ENCODE measurements at regions not wholly inside any gene's neighbourhood (a gene's known extent, or its start where the extent isn't known, plus 50 kb on each side); places are given as distances from the start of the nearest gene placed in this dataset.

- no peak for ATAC-seq
- ChIA-PET CTCF (no interaction called here), POLR2A (no interaction called here)
- no peak for DNase-seq (ENCODE audit: low read depth in 1 of 2, low spot score in 1 of 2)
- Histone ChIP-seq H3K4me1 (no peaks in the 10 kb centered on the region), H3K9me3 (no peaks in the 10 kb centered on the region), H3K4me3 (no peak overlapping the region), H3K27ac (no peak overlapping the region), H3K4me2 (no peak overlapping the region)
- WGBS (ENCODE audit: missing lambda C conversion rate), result 21% methylated on average over 2 of the region's 2 CpGs
- FAIRE-seq, result no peak
- no peak for TF ChIP-seq ZC3H11A (IDR thresholded peaks at IDR 0.05)
- no peak for TF ChIP-seq HOXA7 (CRISPR knock-in tag; IDR thresholded peaks at IDR 0.05)
- no peak for TF ChIP-seq MAZ (IDR thresholded peaks at IDR 0.05; ENCODE audit: borderline replicate concordance, low read depth, low read length)
- no peak for TF ChIP-seq TFCP2L1 (CRISPR knock-in tag; IDR thresholded peaks at IDR 0.05)
- TF ChIP-seq FOSB (CRISPR knock-in tag; IDR thresholded peaks at IDR 0.05), result no peak
Observed at GRCh38 chr2:156098506-156098905, 234.0 kb downstream of the NR4A2 start.

GRCh38 chr2:156088587-156088986 lies 243.9 kb downstream of the NR4A2 start:
- TF ChIP-seq CBX2 (IDR thresholded peaks at IDR 0.05; ENCODE audit: borderline replicate concordance, low read depth) (no peak), HOXB13 (CRISPR knock-in tag; IDR thresholded peaks at IDR 0.05; ENCODE audit: low read depth) (no peak), EHMT2 (IDR thresholded peaks at IDR 0.05; ENCODE audit: low read depth) (no peak), KDM1A (IDR thresholded peaks at IDR 0.05; ENCODE audit: low read depth) (no peak), ELK1 (IDR thresholded peaks at IDR 0.05; ENCODE audit: low read depth, low read length) (no peak), JUN (IDR thresholded peaks at IDR 0.05) (no peak), NPAS2 (CRISPR knock-in tag; IDR thresholded peaks at IDR 0.05; ENCODE audit: borderline replicate concordance) (no peak), POLR2AphosphoS2 (conservative IDR thresholded peaks at IDR 0.05; ENCODE audit: low read length) (no peak), ZFP36 (IDR thresholded peaks at IDR 0.05; ENCODE audit: borderline replicate concordance, partially characterized antibody) (no peak)
- H3K4me2 ChIP-seq, result no peak overlapping the region
- ChIA-PET CTCF (no interaction called here), POLR2A (no interaction called here)
- WGBS (ENCODE audit: missing lambda C conversion rate), result 60% methylated on average over 5 of the region's 5 CpGs
- no peaks in the 10 kb centered on the region; the same call in 2 of the 3 replicates for H3K9me3 ChIP-seq
- ATAC-seq (no peak), FAIRE-seq (no peak), DNase-seq (ENCODE audit: low read depth in 1 of 2, low spot score in 1 of 2) (peak in 1 of 2 experiments; percentile 9)
- H3K27ac ChIP-seq, result no peak overlapping the region
- H3K4me1 ChIP-seq, result no peaks in the 10 kb centered on the region
- H3K4me3 ChIP-seq, result no peak overlapping the region

- H3K4me3 ChIP-seq, result no peak overlapping the region
- DNase-seq (ENCODE audit: low read depth in 1 of 2, low spot score in 1 of 2), result peak in 1 of 2 experiments; percentile 1
- H3K4me1 ChIP-seq, result no peaks in the 10 kb centered on the region
- TF ChIP-seq USF2 (IDR thresholded peaks at IDR 0.05) (no peak), ESRRA (IDR thresholded peaks at IDR 0.05; ENCODE audit: borderline replicate concordance, low read length) (no peak), RARB (CRISPR knock-in tag; IDR thresholded peaks at IDR 0.05) (no peak)
- H3K4me2 ChIP-seq, result no peak overlapping the region
- 11% methylated on average over 2 of the region's 2 CpGs for WGBS (ENCODE audit: missing lambda C conversion rate)
- ChIA-PET CTCF (no interaction called here), POLR2A (no interaction called here)
- no peak for FAIRE-seq
- no peaks in the 10 kb centered on the region; the same call in 2 of the 3 replicates for H3K9me3 ChIP-seq
- no peak for ATAC-seq
- H3K27ac ChIP-seq, result no peak overlapping the region
Observed at GRCh38 chr2:156087875-156088274, 244.6 kb downstream of the NR4A2 start.

- no peak overlapping the region for H3K4me2 ChIP-seq
- no peak overlapping the region for H3K4me3 ChIP-seq
- ChIA-PET POLR2A (no interaction called here), CTCF (no interaction called here)
- no peak for ATAC-seq
- peak overlapping the region in 1 of 2 experiments; percentile 36; a peak in 1 of 6 replicates for H3K27ac ChIP-seq
- TF ChIP-seq ESRRA (IDR thresholded peaks at IDR 0.05; ENCODE audit: borderline replicate concordance, low read length), result no peak
- TF ChIP-seq POLR2A (IDR thresholded peaks at IDR 0.05; ENCODE audit: low read length), result no peak
- TF ChIP-seq MAX (IDR thresholded peaks at IDR 0.05), result no peak
- no peak for TF ChIP-seq MAZ (IDR thresholded peaks at IDR 0.05; ENCODE audit: borderline replicate concordance, low read depth, low read length)
- no peak for TF ChIP-seq RNF2 (IDR thresholded peaks at IDR 0.05; ENCODE audit: borderline replicate concordance, low read depth)
- no peak for TF ChIP-seq CTCF (IDR thresholded peaks at IDR 0.05)
- no peak for TF ChIP-seq REST (IDR thresholded peaks at IDR 0.05)
- TF ChIP-seq RARB (CRISPR knock-in tag; IDR thresholded peaks at IDR 0.05), result no peak
- H3K4me1 ChIP-seq, result no peaks in the 10 kb centered on the region
- 74% methylated on average over 14 of the region's 15 CpGs for WGBS (ENCODE audit: missing lambda C conversion rate)
- no peak for FAIRE-seq
- DNase-seq (ENCODE audit: low read depth in 1 of 2, low spot score in 1 of 2), result peak in 1 of 2 experiments; percentile 35
- no peaks in the 10 kb centered on the region; the same call in 2 of the 3 replicates for H3K9me3 ChIP-seq
Observed at GRCh38 chr2:156083763-156084493, 248.6 kb downstream of the NR4A2 start.

Measured in A549 (cell line).